Psoas muscle (tissue), 7 donors: ENCODE measurements at regions not wholly inside any gene's neighbourhood (a gene's known extent, or its start where the extent isn't known, plus 50 kb on each side); places are given as distances from the start of the nearest gene placed in this dataset.
A peak's percentile ranks its signal among the peaks of the same experiment; 100 is the strongest.

Experiments used
- ATAC-seq, 4 donors: fragments of 200-7000 bp; cut with Tn5 transposase; one replicate each; pipeline ENCODE4 v1.9.1; 2020; ENCODE audit warnings: moderate library complexity in 3 of 4, mild to moderate bottlenecking in 2 of 4
- DNase-seq, 2 donors: peaks; one replicate each; pipeline ENCODE4 v3.0.0-alpha.2; 2020
- H3K27ac ChIP-seq: fragments of 200-600 bp; one replicate; pipeline ENCODE4 v1.8.0; 2022
- H3K27me3 ChIP-seq, 3 donors: fragments of 200-600 bp in 1 of 3; one replicate each; pipeline versions ENCODE4 v1.6.1 to v1.8.0; 2013 to 2022; ENCODE audit warnings: low read length in 2 of 3, mild to moderate bottlenecking in 2 of 3, moderate library complexity in 1 of 3; ENCODE audit not compliant: insufficient read depth in 3 of 3
- H3K36me3 ChIP-seq, 2 donors: fragments of 200-600 bp in 1 of 2; one replicate each; pipeline versions ENCODE4 v1.6.1 to v1.8.0; 2013 to 2022; ENCODE audit warnings: low read depth in 1 of 2, mild to moderate bottlenecking in 1 of 2, moderate library complexity in 1 of 2; ENCODE audit not compliant: insufficient read depth in 1 of 2
- H3K4me1 ChIP-seq: fragments of 200-600 bp; one replicate; pipeline ENCODE4 v1.8.0; 2022
- H3K4me3 ChIP-seq: fragments of 200-600 bp; one replicate; pipeline ENCODE4 v1.8.0; 2022; ENCODE audit warnings: mild to moderate bottlenecking
- H3K9me3 ChIP-seq: fragments of 200-600 bp; one replicate; pipeline ENCODE4 v1.8.0; 2022
- CTCF ChIP-seq: fragments of 200-600 bp; IDR thresholded peaks from one replicate; pipeline ENCODE4 v1.8.0; 2022; ENCODE audit warnings: antibody characterized with exemption
- WGBS, 3 donors: extraction: QIAGEN DNeasy Blood & Tissue Kit; methylation state at CpG; one replicate each; pipeline versions ENCODE4 v1.1.6 to v1.1.7; 2013; 5-methylcytosine and 5-hydroxymethylcytosine counted together
- intact Hi-C, 2 donors: fragments of 100-400 bp; cut with DNase I; formaldehyde crosslinking; loops; one replicate each; pipeline versions ENCODE4 v1.11.0 to v1.14.2; 2022
- donor health status: healthy with polysubstance abuse.
- donor health status: DM: no; HTN: no; CAD: no; lungs with moderate emphysema.
- donor health status: Bipolar disorder and iron deficiency.
- donor health status: healthy.
- donor health status: DM: yes; HTN: yes; CAD: no.
- donor health status: DM: no; HTN: no; CAD: no.
- donor health status: DM: yes; HTN: yes; CAD: no.

GRCh38 chr7:38034062-38034908 is 113.8 kb downstream of the EPDR1 start:
- no peaks in the 10 kb centered on the region for H3K36me3 ChIP-seq
- H3K4me3 ChIP-seq = no peak overlapping the region
- whole genome bisulfite sequencing, 3 donors = 86 to 89% (median 88%) methylated on average over 5 of the region's 5 CpGs
- peaks cover 6% of the 10 kb centered on the region for H3K9me3 ChIP-seq
- H3K27me3 ChIP-seq = no peaks in the 10 kb centered on the region
- H3K4me1 ChIP-seq = no peaks in the 10 kb centered on the region
- ATAC-seq (no peak), DNase-seq (no peak)
- no peak for TF ChIP-seq CTCF
- no peak overlapping the region for H3K27ac ChIP-seq
- intact Hi-C loops = no loop called here

GRCh38 chr7:38040831-38041230 is 120.4 kb downstream of the EPDR1 start:
- TF ChIP-seq CTCF = no peak
- no peaks in the 10 kb centered on the region for H3K4me1 ChIP-seq
- H3K27me3 ChIP-seq = no peaks in the 10 kb centered on the region
- no peak for DNase-seq
- no peaks in the 10 kb centered on the region for H3K36me3 ChIP-seq
- H3K9me3 ChIP-seq = peaks cover 6% of the 10 kb centered on the region
- WGBS, 3 donors = 73 to 75% (median 74%) methylated on average over 4 of the region's 4 CpGs
- intact Hi-C loops = no loop called here
- H3K27ac ChIP-seq = no peak overlapping the region
- no peak overlapping the region for H3K4me3 ChIP-seq
- ATAC-seq = no peak

- DNase-seq (peak in 1 of 2 donors; percentile 34), ATAC-seq (no peak)
- no peak overlapping the region for H3K27ac ChIP-seq
- H3K36me3 ChIP-seq = no peaks in the 10 kb centered on the region
- no peak overlapping the region for H3K4me3 ChIP-seq
- intact Hi-C loops = loop anchor here in 1 of 2 donors (10.0 kb wide), 1 partner anchor 135 kb away; the partner anchor contains the start of gene SFRP4
- no peaks in the 10 kb centered on the region for H3K9me3 ChIP-seq
- TF ChIP-seq CTCF = no peak
- WGBS, 3 donors = 88 to 97% (median 91%) methylated on average over 15 to 19 of the region's 19 CpGs
- no peaks in the 10 kb centered on the region for H3K27me3 ChIP-seq
- H3K4me1 ChIP-seq = no peaks in the 10 kb centered on the region
Measured at GRCh38 chr7:38049679-38050078, 128.4 kb upstream of the STARD3NL start.

- TF ChIP-seq CTCF = no peak
- intact Hi-C loops = loop anchor here in 1 of 2 donors (10.0 kb wide), 1 partner anchor 137 kb away; the partner anchor contains the start of gene SFRP4
- Histone ChIP-seq H3K36me3 (no peaks in the 10 kb centered on the region), H3K4me1 (no peaks in the 10 kb centered on the region), H3K27ac (no peak overlapping the region), H3K9me3 (no peaks in the 10 kb centered on the region), H3K4me3 (no peak overlapping the region), H3K27me3 (no peaks in the 10 kb centered on the region)
- ATAC-seq (no peak), DNase-seq (no peak)
- 94 to 100% (median 97%) methylated on average over 2 of the region's 2 CpGs for whole genome bisulfite sequencing, 3 donors
Measured at GRCh38 chr7:38051311-38051710, 126.7 kb upstream of the STARD3NL start.
